T-helper 1 cell (primary cell): ENCODE measurements at regions not wholly inside any gene's neighbourhood (a gene's known extent, or its start where the extent isn't known, plus 50 kb on each side); places are given as distances from the start of the nearest gene placed in this dataset.

Source experiments
- DNase-seq, 5 donors: peaks; one replicate each; pipeline ENCODE4 v3.0.0-alpha.2; 2012 to 2020

DNA sequence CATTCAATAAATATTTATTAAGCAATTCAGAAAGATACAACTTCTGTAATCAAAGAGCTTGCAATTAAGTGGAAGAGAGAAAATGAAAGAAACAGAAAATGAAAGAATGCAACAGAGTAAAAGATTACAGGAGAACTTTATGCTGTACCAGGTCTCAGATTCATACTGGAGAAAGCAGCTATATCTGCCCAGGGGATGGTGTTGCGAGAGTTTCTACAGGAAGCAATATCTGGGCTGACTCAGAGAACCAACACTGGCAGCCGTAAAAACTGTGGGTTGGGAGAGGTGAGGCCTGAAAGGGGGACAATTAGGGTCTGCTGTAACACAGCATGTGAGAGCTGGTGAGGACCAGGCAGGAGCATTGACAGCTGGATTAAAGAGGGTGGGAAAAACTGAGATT is 256.7 kb upstream of the TCF21 start:
- no peak for DNase-seq

- no peak for DNase-seq
Observed at GRCh38 chr6:133632906-133633305, 256.0 kb upstream of the TCF21 start.

DNA sequence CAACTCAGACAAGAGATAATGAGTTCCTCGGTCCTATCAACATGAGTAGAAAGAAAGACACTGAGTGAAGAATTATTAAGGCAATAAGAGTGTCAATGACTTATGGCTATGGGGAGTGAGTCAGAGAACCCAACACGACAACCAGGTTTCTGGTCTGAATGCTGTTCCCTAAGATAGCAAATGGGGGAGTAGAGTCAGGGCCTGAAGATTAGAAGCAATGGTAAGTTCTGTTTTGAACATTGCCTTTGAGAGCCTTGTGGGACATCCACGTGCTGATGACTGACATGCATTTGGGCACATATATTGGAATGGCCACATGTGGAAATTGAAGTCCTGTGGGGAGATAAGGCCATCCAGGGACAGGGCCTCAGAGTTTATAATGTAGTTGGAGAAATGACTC is 254.4 kb upstream of the TCF21 start:
- DNase-seq, result no peak

- DNase-seq, result no peak
Observed at GRCh38 chr6:133635447-133635846, 253.5 kb upstream of the TCF21 start.

- no peak for DNase-seq
Observed at GRCh38 chr6:133637436-133637835, 251.5 kb upstream of the TCF21 start.

DNA sequence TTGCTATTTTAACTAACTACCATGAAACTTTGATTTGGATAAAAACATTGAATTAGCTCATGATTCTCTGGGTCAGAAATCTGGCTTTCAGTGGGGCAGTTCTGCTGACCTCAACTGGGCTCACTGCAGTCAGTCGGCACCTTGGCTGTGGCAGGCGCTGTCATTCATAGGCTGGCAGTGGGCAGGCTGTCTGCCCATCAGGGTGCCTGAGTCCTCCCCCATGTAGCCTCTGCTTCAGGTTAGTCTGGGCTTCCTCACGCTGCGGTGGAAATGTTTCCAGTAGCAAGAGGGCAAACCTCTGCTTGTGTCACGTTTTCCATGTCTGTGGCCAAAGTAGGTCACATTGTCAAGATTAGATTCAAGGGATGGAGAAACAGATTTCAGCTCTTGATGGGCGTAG is 251.0 kb upstream of the TCF21 start:
- DNase-seq, result no peak

DNA sequence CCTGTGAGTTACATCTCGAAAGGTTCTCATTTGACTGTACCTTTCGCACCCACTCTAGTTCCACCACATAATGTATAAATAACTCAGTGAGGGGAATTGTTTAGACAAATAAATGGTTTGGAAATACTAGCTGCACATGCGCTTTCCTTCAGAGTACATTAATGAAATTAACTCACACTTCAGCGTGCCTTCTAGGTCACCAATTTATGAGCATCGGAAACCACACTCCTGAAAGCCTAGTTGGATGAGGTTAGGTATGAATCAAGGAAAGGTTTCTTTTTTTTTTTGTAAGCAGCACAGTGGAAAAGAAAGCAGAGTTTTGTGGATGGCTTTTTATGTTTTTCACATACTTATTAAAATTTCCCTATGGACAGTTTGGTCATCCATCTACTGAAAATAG is 247.8 kb upstream of the TCF21 start:
- DNase-seq, result no peak

GRCh38 chr6:133644548-133644891 is 244.4 kb upstream of the TCF21 start:
- DNase-seq, result no peak

GRCh38 chr6:133644892-133645619 is 243.9 kb upstream of the TCF21 start:
- no peak for DNase-seq

DNA sequence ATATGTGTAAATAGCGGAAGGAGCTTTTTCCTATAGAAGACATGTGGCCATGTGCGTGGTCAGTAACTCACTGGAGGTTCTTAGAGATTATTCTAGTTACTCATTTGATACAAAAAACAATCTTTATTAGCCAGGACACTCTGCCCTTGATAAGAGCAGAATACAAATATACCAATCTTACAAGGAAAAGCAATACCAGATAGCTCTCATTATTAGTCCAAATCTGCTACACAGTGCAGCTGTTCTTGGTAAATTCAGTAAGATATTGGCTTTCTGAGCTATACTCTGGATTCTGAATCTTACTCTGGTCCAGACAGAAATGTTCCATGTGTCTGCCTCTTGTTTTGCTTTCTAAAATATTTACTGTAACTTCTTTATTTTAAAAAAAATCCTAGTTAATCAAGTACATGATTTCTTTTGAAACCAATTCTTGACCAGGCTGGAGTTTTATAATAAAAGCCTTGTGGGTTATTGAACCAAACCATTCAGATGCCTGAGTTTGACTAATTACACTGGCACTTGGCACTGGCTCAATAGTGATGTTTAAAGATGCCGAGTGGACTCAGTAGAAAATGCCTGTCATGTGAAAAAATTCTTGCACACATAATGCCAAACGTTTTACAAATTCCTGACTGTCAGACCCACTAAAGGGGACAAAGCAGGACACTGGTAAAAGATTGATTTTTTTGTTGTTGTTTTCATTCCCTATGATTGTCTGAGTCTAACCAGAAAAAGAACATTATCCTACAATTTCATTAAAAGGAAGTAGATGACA is 242.8 kb upstream of the TCF21 start:
- no peak for DNase-seq

- no peak for DNase-seq
Observed at GRCh38 chr6:133648581-133648980, 240.3 kb upstream of the TCF21 start.

DNA sequence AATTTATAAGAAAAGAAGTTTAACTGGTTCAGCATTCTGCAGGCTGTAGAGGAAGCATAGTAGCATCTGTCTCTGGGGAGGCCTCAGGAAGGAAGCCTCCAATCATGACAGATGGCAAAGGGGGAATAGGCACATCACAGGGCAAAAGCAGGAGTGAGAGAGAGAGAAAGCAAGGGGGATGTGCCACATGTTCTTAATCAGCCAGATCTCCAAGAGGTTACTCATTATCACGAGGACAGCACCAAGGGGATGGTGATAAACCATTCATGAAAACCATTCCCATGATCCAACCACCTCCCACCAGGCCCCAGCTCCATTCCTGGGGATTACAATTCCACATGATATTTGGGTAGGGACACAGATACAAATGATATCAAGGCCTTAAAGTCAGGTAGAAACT is 217.5 kb upstream of the TCF21 start:
- DNase-seq, result no peak

DNA sequence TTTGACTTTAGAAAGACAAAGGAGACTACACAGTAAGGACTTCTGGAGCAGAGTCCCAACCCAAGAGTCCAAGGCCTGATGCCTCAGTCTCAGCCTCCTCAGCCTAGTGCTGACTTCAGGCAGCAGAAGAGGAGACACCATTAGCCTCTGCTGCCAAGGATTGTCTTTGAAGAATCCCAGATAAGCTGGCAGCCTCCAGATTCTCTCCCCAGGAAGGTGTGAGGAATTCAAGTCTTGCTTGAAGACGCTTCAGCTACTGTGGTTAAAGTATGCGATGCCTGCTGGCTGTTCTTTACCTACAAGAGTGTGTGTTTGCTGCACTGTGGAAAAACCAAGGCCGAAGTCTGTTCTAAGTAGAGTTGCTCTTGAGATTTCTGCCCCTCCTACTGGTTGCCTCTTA is 215.9 kb upstream of the TCF21 start:
- DNase-seq, result no peak

DNA sequence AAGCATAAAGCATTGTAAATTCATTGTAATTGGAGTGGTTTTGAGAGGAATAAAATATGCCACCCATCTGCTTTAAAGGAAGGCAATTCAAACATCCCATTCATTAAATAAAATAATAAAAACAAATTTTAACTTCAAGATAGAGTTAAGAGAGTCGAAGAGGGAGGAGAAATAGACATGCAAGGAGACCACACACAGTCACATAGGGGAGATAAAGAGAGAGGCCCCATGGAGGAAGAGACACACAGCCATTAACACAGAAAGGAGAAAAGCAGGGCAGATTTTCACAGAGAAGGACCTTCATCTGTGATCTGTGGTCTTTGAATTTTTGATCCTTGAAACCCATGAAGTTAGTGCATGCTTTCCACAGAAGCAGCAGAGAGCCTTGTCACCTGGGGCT is 214.3 kb upstream of the TCF21 start:
- DNase-seq, result no peak

DNA sequence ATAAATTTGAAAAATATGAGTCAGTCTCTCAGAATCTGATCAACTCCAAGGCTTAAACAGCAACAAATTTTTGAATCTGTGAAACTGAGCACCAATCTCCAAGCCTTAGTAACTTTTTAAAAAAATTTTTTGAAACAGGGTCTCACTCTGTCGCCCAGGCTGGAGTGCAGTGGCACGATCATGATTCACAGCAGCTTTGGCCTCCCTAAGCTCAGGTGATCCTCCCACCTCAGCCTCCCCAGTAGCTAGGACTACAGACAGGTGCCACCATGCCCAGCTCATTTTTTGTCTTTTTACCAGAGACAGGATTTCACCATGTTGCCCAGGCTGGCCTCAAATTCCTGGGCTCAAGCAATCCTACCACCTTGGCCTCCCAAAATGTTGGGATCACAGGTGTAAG is 207.9 kb upstream of the TCF21 start:
- no peak for DNase-seq

DNA sequence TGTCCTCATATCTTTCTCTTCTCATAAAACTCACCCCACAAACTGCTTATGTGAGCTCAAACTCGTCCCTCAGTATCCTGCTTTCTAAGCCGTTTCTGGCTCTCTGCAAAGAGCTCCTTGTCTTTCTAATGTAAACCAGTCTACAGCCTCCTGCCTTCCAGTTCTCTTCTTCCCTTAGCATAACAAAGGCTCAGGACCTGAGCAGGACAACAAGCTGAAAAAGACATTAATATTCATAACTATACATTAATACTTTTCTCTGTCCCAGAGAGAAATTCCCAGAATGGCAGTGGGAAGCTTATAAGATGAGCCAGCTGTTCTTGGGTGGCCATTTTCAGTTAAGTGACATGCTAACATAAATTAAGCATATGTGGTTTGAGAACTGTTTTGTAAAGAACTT is 207.0 kb upstream of the TCF21 start:
- no peak for DNase-seq

GRCh38 chr6:133682506-133683307 is 206.2 kb upstream of the TCF21 start:
- DNase-seq, result no peak

- no peak for DNase-seq
Observed at GRCh38 chr6:133683308-133683580, 205.7 kb upstream of the TCF21 start.

- no peak for DNase-seq
Observed at GRCh38 chr6:133683606-133684005, 205.3 kb upstream of the TCF21 start.

DNA sequence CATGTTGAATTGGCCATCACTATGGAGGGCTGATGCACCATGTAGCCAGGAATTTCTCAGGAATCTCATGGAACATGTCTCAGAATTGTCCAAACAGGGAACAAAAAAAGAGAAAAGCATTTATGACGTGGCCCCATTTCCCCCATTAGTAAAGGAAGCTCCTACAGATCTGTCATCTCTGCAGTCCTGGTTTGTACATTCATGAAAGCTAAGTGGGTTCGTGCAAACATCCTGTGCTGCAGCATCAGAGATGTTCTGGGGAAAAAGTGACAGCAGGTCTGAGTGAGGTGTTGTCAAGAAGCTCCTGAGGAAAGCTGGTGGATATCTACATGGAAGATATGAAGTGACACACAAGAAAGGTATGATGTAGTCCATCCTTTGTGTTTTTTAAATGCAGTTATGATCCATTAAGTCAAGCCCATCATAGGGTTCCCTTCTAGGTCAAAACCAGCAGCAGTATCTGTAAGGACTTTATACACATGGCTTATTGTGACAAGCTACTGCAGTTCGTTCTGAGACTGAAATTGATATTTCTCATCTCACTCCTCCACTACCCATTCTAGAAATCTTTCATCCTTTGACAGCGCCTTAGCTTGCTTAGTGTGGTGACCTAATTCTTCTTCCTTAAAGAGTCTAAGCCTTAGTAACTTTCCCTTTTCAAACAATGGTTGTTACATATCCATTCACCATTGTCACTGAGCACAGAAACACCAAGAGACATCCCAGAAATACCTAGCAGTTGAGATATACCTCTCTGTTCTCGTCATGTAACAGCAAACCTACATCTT is 200.0 kb upstream of the TCF21 start:
- DNase-seq, result no peak

DNA sequence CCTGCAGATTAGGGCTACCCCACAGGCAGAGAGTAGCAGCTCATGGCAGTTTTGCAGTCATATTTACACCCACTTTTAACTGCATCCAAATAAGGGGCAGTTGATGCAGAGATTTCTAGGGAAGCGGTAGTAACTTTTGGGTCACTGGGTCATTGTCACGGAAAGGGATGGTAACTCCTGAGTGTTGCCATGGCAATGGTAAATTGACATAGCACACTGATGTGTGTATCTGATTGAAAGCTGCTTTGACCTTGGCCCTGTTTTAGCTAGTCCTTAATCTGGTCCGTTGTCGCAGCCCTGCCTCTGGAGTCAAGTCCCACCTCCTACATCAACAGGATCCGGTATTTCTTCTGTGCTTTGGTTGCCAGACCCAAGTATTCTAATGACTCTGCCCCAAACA is 199.1 kb upstream of the TCF21 start:
- DNase-seq, result no peak

- no peak for DNase-seq
Observed at GRCh38 chr6:133693565-133693964, 195.3 kb upstream of the TCF21 start.

GRCh38 chr6:133697185-133697584 is 191.7 kb upstream of the TCF21 start:
- DNase-seq, result no peak
